GM12872 (cell line): ENCODE measurements at regions not wholly inside any gene's neighbourhood (a gene's known extent, or its start where the extent isn't known, plus 50 kb on each side); places are given as distances from the start of the nearest gene placed in this dataset.

ENCODE experiments used
- TF ChIP-seq, protein P1 (sequence below): IDR thresholded peaks from 3 replicates; pipeline ENCODE4 v1.5.1; 2011; ENCODE audit warnings: low read depth, mild to moderate bottlenecking, low read length, moderate library complexity; ENCODE audit not compliant: insufficient read depth

DNA sequence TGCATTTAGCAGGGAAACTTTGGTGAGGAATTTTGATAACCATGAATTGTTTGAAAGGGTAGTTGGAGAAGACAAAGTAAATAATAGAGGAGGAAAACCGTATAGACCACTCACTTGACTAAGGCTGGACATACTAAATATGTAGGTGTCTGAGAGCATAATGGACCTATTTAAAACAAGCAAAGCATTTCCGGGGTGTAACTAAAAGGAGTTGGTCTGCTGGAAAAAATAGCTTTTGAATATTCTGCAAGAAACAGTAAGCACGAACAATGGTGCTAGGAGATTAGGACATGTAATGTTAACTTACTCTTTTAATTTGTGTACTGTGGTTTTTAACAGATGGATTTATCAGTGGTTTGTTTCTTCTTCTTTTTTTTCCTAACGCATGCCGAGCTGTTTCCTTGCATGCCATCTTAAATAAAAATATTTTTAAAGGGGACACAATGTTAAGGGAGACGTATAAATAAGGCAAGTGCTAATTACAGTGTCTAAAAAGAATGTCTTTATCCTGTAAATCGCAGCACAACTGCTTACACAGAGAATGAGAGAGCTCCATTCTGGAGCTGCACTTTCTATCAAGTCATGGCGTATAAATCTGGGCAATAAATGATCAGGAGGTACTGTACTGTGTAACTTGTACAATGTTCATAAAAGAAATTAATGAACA lies 492.1 kb downstream of the LMO4 start:
- TF ChIP-seq, protein P1, sequence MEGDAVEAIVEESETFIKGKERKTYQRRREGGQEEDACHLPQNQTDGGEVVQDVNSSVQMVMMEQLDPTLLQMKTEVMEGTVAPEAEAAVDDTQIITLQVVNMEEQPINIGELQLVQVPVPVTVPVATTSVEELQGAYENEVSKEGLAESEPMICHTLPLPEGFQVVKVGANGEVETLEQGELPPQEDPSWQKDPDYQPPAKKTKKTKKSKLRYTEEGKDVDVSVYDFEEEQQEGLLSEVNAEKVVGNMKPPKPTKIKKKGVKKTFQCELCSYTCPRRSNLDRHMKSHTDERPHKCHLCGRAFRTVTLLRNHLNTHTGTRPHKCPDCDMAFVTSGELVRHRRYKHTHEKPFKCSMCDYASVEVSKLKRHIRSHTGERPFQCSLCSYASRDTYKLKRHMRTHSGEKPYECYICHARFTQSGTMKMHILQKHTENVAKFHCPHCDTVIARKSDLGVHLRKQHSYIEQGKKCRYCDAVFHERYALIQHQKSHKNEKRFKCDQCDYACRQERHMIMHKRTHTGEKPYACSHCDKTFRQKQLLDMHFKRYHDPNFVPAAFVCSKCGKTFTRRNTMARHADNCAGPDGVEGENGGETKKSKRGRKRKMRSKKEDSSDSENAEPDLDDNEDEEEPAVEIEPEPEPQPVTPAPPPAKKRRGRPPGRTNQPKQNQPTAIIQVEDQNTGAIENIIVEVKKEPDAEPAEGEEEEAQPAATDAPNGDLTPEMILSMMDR, result no peak

DNA sequence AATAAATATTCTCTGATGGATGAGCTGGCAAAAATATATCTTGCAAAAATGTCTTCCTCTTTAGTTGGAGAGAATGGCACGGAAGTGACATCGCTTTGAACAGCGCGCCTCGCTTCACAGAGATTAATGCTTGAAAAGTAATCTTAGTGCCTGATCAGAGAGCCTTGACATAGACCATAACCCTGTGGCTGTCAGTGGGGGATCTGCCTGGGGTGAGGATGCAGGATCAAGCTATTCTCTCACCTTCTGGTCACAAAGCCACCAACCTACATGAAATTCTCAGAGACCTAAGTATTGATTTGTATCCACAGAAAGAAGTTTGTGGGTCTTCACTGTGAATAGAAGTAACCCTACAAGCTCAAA lies 492.6 kb downstream of the LMO4 start:
- TF ChIP-seq, protein P1, result no peak

DNA sequence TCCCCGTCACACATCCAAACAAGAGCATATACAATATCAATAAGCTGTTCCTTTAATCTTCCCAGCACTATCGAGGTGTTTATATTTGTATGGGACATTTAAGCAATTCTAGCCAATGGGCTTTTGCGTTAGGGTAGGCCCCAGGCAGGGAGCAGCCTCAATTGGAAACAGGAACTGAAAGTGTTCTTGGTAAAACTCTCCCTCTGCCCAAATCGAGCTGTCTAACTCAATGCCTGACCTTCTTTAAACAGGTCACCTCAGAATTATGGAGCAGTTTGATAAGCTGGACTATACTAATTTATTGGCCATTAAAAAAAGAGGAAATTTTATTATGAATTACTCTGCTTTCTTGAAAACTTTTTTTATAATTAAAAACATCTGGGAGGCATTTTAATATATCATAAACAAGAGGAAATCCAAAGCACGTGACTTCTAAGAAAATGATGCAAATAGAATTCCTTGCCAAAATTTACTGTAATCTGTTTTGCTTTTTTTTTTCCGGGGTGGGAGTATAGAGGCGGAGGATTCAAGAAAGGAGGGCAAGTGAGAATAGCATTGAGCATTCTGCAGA lies 498.1 kb downstream of the LMO4 start:
- TF ChIP-seq, protein P1, result no peak

DNA sequence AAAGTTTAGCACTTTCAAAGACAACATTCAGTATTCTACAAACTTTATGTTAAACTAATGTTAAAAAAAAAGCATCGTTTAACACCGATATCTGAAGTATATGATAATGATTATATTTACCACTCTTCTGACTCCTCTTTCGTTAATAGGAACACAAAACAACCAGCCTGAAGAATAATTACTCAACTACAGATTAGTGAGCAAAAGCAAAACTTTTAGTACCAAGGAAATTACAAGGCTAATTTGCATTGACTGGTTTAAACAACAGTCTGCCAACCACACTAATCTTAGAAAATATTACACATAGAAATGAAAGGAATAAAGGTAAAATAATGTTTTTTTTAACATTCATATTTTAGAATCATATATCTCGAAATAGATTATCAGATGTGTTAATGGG lies 500.7 kb downstream of the LMO4 start:
- TF ChIP-seq, protein P1, result no peak

DNA sequence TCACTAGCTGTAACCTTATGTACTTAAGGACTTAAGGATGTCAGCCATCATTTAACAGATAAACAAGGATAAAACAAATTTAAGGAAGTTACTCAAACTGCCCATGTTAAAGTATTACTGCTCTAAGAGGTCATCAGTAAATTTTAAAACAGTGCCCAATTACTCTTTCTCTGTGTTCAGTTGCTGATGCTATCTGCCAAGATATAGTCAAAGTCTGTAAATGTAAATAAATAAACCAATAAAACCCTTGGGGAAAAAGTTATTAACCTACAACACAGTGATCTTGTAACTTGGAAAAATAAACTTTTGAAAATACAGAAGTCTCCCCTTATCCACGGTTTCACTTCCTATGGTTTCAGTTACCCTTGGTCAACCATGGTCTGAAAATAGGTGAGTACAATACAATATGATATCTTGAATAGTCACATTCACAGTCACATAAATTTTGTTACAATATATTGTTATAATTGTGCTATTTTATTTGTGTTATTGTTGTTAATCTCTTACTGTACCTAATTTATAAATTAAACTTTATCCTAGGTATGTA lies 501.8 kb downstream of the LMO4 start:
- TF ChIP-seq, protein P1, result no peak

DNA sequence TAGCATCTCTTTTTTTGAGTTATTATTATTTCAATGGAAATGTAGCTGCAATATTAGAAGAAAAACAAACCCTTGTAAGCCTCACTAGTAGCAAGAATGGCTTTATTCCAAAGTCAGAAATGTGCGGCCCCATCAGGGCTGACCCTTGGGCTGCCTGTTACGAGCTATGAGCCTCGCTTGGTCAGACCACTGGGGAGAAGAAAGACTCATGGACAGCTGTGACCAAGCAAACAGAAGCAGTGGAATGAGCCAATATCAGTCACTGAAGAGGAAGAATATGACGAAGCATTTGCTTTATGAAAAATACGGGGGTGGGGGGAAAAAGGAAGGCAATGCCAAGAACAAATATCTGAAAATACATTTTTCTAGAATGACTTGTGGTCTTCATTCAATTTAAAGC lies 504.5 kb downstream of the LMO4 start:
- TF ChIP-seq, protein P1, result no peak

DNA sequence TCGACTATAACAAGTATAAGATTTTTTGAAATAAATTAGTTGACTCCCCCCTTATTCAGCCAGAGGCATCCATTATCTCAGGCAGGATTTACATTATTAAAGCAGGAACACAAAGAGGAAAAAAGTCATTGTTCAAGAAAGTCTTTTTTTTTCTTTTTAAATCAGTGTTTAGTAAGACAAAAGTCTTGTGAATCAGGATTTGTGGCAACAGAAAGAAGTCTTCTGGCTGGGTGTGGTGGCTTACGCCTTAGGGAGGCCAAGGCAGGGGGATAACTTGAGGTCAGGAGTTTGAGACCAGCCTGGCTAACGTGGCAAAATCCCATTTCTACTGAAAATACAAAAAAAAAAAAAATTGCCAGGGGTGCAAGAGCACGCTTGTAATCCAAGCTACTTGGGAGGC lies 505.5 kb downstream of the LMO4 start:
- TF ChIP-seq, protein P1, result no peak
